ENCODE measurements at regions not wholly inside any gene's neighbourhood (a gene's known extent, or its start where the extent isn't known, plus 50 kb on each side); places are given as distances from the start of the nearest gene placed in this dataset.

- TF ChIP-seq CTCF (IDR thresholded peaks at IDR 0.05) (no peak), POLR2A (IDR thresholded peaks at IDR 0.05) (no peak)
These were observed 384.0 kb downstream of the NR2F1-AS1 start for GRCh38 chr5:93196986-93197385.
